ENCODE measurements at regions not wholly inside any gene's neighbourhood (a gene's known extent, or its start where the extent isn't known, plus 50 kb on each side); places are given as distances from the start of the nearest gene placed in this dataset.

- Histone ChIP-seq H3K36me3 (no peaks in the 10 kb centered on the region), H3K27me3 (no peaks in the 10 kb centered on the region), H3K4me1 (ENCODE audit: low read depth) (no peaks in the 10 kb centered on the region), H3K4me3 (no peak overlapping the region), H3K27ac (no peak overlapping the region), H3K9me3 (ENCODE audit: low read depth) (no peaks in the 10 kb centered on the region)
- TF ChIP-seq CTCF (IDR thresholded peaks at IDR 0.05; ENCODE audit: low read depth, low read length), result no peak
- DNase-seq (ENCODE audit: low read depth in 1 of 2, low spot score in 1 of 2), result no peak
Observed at GRCh38 chr2:147779440-147779839, 65.4 kb upstream of the ACVR2A start.

- no peak for DNase-seq (ENCODE audit: low read depth in 1 of 2, low spot score in 1 of 2)
- H3K36me3 ChIP-seq, result no peaks in the 10 kb centered on the region
- H3K9me3 ChIP-seq (ENCODE audit: low read depth), result no peaks in the 10 kb centered on the region
- H3K4me1 ChIP-seq (ENCODE audit: low read depth), result no peaks in the 10 kb centered on the region
- H3K4me3 ChIP-seq, result no peak overlapping the region
- TF ChIP-seq CTCF (IDR thresholded peaks at IDR 0.05; ENCODE audit: low read depth, low read length), result no peak
- H3K27me3 ChIP-seq, result no peaks in the 10 kb centered on the region
- H3K27ac ChIP-seq, result no peak overlapping the region
Observed at GRCh38 chr2:147777394-147777793, 67.4 kb upstream of the ACVR2A start.

GRCh38 chr2:147774805-147775204, 70.0 kb upstream of the ACVR2A start:
- Histone ChIP-seq H3K4me1 (ENCODE audit: low read depth) (no peaks in the 10 kb centered on the region), H3K36me3 (no peaks in the 10 kb centered on the region), H3K9me3 (ENCODE audit: low read depth) (no peaks in the 10 kb centered on the region), H3K27ac (no peak overlapping the region), H3K4me3 (no peak overlapping the region), H3K27me3 (no peaks in the 10 kb centered on the region)
- DNase-seq (ENCODE audit: low read depth in 1 of 2, low spot score in 1 of 2), result no peak
- TF ChIP-seq CTCF (IDR thresholded peaks at IDR 0.05; ENCODE audit: low read depth, low read length), result no peak

GRCh38 chr2:147773479-147773878, 71.3 kb upstream of the ACVR2A start:
- H3K27me3 ChIP-seq, result no peaks in the 10 kb centered on the region
- H3K4me3 ChIP-seq, result no peak overlapping the region
- no peaks in the 10 kb centered on the region for H3K4me1 ChIP-seq (ENCODE audit: low read depth)
- no peak for TF ChIP-seq CTCF (IDR thresholded peaks at IDR 0.05; ENCODE audit: low read depth, low read length)
- H3K36me3 ChIP-seq, result no peaks in the 10 kb centered on the region
- no peak for DNase-seq (ENCODE audit: low read depth in 1 of 2, low spot score in 1 of 2)
- H3K27ac ChIP-seq, result no peak overlapping the region
- H3K9me3 ChIP-seq (ENCODE audit: low read depth), result no peaks in the 10 kb centered on the region

GRCh38 chr2:147772781-147773180, 72.0 kb upstream of the ACVR2A start:
- TF ChIP-seq CTCF (IDR thresholded peaks at IDR 0.05; ENCODE audit: low read depth, low read length), result no peak
- Histone ChIP-seq H3K4me3 (no peak overlapping the region), H3K27ac (no peak overlapping the region), H3K27me3 (no peaks in the 10 kb centered on the region), H3K4me1 (ENCODE audit: low read depth) (no peaks in the 10 kb centered on the region), H3K9me3 (ENCODE audit: low read depth) (no peaks in the 10 kb centered on the region), H3K36me3 (no peaks in the 10 kb centered on the region)
- no peak for DNase-seq (ENCODE audit: low read depth in 1 of 2, low spot score in 1 of 2)

- H3K27me3 ChIP-seq, result no peaks in the 10 kb centered on the region
- TF ChIP-seq CTCF (IDR thresholded peaks at IDR 0.05; ENCODE audit: low read depth, low read length), result no peak
- no peaks in the 10 kb centered on the region for H3K4me1 ChIP-seq (ENCODE audit: low read depth)
- no peak overlapping the region for H3K27ac ChIP-seq
- DNase-seq (ENCODE audit: low read depth in 1 of 2, low spot score in 1 of 2), result no peak
- H3K9me3 ChIP-seq (ENCODE audit: low read depth), result no peaks in the 10 kb centered on the region
- no peaks in the 10 kb centered on the region for H3K36me3 ChIP-seq
- H3K4me3 ChIP-seq, result no peak overlapping the region
Observed at GRCh38 chr2:147763861-147764260, 81.0 kb upstream of the ACVR2A start.
